Inferior parietal cortex (tissue), 1 donor: ENCODE measurements at regions not wholly inside any gene's neighbourhood (a gene's known extent, or its start where the extent isn't known, plus 50 kb on each side); places are given as distances from the start of the nearest gene placed in this dataset.

Source experiments
- DNase-seq: peaks from one replicate; pipeline ENCODE4 v3.0.0-alpha.2; 2016; ENCODE audit errors: extremely low spot score

DNA sequence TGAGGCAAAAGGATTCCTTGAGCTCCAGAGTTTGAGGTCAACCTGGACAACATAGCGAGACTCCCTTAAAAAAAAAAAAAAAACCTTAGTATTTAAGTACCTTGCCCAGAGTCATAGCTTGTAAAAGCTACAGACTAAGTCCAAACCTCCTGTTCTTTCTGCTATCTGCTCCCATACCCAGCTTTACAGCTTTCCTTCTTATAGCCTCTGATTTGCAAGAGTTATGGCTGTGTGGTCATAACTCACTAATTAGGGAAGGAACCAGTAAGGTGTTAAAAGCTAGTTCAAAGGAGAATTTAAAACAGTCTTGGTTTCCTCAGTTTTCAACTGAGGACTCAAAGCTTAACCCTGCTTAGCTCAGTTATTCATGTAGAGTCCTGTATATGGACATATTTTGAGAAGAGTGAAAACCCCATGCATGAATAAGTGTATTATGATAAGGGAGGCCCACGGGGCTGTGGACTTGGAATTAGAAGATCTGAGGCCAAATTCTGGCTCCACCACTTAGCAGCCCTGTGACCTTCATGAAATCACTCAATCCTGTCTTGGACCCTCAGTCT is 135.5 kb upstream of the SMAD3 start:
- DNase-seq = no peak

DNA sequence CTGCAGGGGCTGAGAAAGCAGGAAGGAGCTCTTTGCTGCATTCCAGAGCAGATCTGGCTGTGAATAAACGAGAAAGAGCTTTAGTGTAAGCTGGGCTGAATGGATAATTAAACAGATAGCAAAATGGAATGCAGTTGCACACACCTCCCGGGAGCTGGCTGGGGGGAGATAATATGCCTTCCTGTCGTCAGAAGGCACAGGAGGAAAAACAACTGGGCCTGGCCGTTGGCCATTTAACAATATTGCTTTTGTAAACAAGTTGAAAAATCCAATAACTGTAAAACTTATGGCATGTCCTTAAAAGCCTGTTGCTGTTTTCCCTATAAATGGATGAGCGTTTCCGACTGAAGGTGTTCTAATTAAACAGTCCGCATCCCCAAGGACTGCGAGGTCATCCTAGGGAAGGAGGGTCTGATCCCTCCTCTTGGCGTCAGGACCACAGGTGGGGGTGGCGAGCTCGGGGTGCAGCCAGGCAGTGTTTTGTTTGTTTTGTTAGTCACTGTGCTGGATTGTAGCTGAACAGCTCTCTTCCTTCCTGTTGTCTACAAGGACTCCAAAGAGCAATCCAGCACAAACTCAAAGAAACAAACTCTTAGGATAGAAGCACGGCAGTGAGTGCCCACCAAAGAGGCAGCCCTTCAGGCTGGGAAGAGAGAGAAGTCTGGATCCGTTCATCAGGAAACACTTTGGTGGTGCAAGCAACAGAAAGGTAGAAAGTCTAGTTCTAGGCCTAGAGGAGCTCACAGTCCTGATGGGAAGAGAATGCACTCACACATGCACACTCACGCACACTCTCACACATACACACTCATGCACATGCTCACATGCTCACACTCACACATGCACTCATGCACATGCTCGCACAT is 133.4 kb upstream of the SMAD3 start:
- DNase-seq = no peak

DNA sequence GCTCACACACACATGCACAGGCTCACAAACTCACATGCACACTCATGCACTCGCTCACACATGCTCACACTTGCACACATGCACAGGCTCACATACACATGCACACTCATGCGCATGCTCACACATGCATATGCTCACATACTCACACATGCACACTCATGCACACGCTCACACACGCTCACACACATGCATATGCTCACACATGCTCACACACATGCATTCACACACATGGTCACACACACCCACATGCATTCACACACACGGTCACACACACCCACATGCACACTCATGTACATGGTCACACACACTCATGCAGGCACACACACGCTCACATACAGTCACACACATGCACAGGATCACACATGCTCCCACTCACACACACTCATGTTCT is 132.8 kb upstream of the SMAD3 start:
- DNase-seq = no peak

DNA sequence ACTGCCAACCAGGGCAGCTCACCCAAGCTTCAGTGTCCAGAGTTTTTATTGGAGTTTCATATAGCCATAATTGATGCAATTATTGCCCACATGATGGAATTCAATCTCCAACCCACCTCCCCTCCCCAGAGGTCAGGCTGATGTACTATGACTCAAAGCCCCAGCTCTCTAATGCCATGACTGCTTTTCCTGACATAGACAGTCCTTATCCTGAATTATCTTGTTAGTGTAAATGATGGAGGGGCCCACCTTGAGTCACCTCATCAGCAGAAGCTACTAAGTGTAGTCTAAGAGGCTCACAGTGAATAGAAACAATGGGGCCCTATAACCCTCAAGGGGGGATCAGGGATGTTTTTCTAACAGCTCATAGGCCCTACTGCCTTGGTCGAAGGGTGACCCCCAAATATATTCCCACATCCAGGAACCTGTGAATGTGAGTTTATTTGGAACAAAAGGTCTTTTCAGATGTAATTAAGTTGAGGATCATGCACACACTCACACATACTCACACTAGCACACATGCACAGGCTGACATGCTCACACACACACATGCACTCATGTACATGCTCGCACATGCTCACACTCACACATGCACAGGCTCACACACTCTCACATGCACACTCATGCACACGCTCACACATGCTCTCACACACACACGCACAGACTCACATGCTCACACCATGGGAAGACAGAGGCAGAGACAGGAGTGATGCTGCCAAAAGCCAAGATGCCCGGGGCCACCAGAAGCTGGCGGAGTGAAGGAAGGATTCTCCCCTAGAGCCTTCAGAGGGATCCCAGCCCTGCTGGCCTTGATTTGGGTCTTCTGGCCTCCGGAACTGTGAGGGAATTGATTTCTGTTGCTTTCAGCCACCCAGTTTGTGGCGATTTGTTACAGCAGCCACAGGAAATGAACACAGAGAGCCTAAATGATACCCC is 131.2 kb upstream of the SMAD3 start:
- no peak for DNase-seq

- DNase-seq = no peak
Measured at GRCh38 chr15:66934868-66935520, 130.4 kb upstream of the SMAD3 start.

GRCh38 chr15:66935688-66936087 is 129.7 kb upstream of the SMAD3 start:
- DNase-seq = no peak

- DNase-seq = no peak
Measured at GRCh38 chr15:66936109-66936860, 129.1 kb upstream of the SMAD3 start.

- no peak for DNase-seq
Measured at GRCh38 chr15:66936861-66937582, 128.4 kb upstream of the SMAD3 start.

DNA sequence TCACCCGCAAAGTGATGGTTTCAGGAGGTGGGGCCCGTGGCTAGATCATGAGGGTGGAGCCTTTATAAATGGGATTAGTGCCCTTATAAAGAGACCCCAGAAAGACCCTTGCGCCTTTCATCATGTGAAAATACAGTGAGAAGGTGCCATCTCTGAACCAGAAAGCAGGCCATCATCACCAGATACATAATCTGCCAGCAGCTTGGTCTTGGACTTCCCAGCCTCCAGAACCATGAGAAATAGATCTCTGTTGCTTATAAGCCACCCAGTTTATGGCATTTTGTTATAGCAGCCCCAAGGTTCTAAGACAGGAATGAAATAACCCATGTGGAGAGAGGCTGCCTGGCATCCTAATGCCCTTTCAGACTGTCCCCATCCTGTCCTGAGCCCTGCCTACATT is 127.8 kb upstream of the SMAD3 start:
- no peak for DNase-seq

DNA sequence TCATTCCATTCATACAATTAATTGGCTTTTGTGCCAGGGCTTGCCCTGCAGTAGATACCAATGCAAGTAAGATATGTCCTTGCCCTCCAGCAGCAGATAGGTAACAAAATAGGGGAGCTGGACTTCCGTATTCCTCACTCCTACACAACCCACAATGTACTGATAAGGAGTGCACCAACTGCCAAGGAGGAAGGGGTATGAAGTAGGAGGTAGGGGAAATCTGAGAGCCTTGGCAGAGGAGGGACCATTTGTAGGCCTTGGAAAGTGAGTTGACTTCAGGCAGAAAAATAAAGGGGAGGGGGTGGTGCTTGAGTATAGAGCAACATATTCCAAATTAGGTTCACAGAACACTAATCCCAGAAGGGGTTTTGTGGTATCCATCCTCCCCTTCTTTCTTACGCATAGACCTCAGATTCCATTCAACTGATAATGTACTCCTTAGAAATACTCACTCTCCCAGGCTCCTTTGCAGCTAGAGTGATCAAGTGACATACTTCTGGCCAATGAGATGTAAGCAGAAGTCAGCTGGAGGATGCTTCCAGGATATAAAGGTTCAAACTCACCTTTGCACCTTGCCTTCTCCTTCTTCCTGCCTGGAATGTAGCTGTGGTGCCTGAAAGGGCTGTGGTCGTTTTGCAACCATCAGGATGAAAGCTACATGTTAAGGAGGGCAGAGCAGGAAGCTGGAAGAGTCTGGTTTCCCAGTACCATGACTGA is 127.1 kb upstream of the SMAD3 start:
- DNase-seq = no peak

- DNase-seq = no peak
Measured at GRCh38 chr15:66939016-66939415, 126.4 kb upstream of the SMAD3 start.

DNA sequence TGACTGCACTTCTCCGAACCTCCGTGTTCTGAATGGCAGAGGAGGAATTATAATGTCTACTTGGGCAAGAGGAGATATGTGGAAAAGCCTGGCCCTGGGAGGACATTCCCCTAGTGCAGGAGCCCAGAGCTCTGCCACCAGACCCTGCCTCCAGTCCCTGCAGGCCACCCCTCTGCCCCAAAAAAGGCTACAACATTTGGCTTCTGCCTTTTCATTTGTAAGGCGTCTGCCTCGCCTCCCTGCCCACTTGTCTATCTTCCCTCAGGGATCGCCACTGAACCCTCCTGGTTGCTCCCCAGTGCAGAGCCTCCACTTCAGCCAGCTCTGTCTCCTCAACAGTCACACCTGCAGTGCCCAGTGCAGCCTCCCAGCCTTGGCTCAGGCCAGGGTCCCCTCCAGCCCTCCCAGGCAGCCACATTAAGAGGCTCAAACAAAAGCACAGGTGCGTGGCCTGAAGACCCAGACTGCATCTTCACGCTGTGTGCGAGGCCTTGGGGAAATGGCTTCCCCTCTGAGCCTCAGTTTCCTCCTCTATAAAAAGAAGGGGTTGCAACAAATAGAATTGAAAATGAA is 125.9 kb upstream of the SMAD3 start:
- DNase-seq = no peak

- no peak for DNase-seq
Measured at GRCh38 chr15:66940368-66940767, 125.0 kb upstream of the SMAD3 start.

GRCh38 chr15:66941108-66941711 is 124.2 kb upstream of the SMAD3 start:
- no peak for DNase-seq

DNA sequence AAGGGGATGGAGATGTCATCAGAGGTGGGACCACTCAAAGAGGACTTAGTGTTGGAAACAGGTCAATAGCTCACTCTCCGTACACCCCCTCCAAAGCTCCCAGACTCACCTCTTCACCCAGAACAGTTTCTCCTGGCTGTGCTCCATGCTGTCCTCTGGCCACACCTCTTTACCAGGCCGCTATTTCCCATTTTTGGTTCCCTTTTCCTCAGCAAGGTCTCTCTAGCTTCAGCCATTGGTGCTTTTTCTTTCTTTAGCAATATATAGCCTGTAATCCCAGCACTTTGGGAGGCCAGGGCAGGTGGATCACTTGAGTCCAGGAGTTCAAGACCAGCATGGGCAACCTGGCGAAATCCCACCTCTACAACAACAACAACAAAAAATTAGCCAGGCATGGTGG is 123.6 kb upstream of the SMAD3 start:
- no peak for DNase-seq

GRCh38 chr15:66942649-66943390 is 122.6 kb upstream of the SMAD3 start:
- no peak for DNase-seq

GRCh38 chr15:66943456-66944095 is 121.8 kb upstream of the SMAD3 start:
- DNase-seq = no peak

GRCh38 chr15:66944121-66944520 is 121.3 kb upstream of the SMAD3 start:
- no peak for DNase-seq
